Sigmoid colon (tissue), 3 donors: ENCODE measurements at regions not wholly inside any gene's neighbourhood (a gene's known extent, or its start where the extent isn't known, plus 50 kb on each side); places are given as distances from the start of the nearest gene placed in this dataset.

Source experiments
- POLR2A ChIP-seq, 2 donors: fragments of 450-650 bp; IDR thresholded peaks; one replicate each; pipeline ENCODE4 v1.6.1; 2016; ENCODE audit warnings: antibody characterized with exemption in 2 of 2, mild to moderate bottlenecking in 2 of 2, moderate library complexity in 2 of 2
- TF ChIP-seq, protein P1 (sequence below), 4 experiments: fragments of 450-650 bp in 3 of 4; fragments of 200-600 bp in 1 of 4; IDR thresholded peaks; one replicate each; pipeline ENCODE4 v1.5.1; 2016 to 2019; ENCODE audit warnings: antibody characterized with exemption in 4 of 4, mild to moderate bottlenecking in 3 of 4, moderate library complexity in 2 of 4

DNA sequence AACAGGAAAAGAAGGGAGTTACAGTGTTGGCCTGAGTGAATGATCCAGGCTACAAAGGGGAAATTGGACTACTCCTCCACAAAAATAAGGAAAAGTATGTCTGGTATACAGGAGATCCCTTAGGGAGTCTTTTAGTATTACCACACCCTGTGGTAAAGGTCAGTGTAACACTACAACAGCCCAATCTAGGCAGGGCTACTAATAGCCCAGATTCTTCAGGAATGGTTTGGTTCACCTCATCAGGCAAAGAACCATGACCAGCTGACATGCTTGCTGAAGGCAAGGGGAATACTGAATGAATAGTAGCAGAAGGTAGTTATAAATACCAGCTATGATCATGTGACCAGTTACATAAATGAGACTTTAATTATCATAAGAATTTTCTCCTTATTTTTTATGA, 372.6 kb upstream of the ATP11B start:
- TF ChIP-seq, protein P1, sequence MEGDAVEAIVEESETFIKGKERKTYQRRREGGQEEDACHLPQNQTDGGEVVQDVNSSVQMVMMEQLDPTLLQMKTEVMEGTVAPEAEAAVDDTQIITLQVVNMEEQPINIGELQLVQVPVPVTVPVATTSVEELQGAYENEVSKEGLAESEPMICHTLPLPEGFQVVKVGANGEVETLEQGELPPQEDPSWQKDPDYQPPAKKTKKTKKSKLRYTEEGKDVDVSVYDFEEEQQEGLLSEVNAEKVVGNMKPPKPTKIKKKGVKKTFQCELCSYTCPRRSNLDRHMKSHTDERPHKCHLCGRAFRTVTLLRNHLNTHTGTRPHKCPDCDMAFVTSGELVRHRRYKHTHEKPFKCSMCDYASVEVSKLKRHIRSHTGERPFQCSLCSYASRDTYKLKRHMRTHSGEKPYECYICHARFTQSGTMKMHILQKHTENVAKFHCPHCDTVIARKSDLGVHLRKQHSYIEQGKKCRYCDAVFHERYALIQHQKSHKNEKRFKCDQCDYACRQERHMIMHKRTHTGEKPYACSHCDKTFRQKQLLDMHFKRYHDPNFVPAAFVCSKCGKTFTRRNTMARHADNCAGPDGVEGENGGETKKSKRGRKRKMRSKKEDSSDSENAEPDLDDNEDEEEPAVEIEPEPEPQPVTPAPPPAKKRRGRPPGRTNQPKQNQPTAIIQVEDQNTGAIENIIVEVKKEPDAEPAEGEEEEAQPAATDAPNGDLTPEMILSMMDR (IDR thresholded peaks at IDR 0.05) = no peak
- no peak for TF ChIP-seq POLR2A (IDR thresholded peaks at IDR 0.05)
